KMS-11 (cell line): ENCODE measurements at regions not wholly inside any gene's neighbourhood (a gene's known extent, or its start where the extent isn't known, plus 50 kb on each side); places are given as distances from the start of the nearest gene placed in this dataset.

Experiments
- H2AFZ ChIP-seq: fragments of 200-600 bp; sonication (generic); 2 replicates; pipeline ENCODE4 v1.6.1; 2016; ENCODE audit warnings: antibody characterized with exemption, mixed run types, low read depth
- H3K27ac ChIP-seq: fragments of 200-600 bp; sonication (generic); 2 replicates; pipeline ENCODE4 v1.6.1; 2016; ENCODE audit warnings: mild to moderate bottlenecking, mixed run types
- H3K27me3 ChIP-seq: fragments of 200-600 bp; sonication (generic); 2 replicates; pipeline ENCODE4 v1.6.1; 2017; ENCODE audit warnings: mild to moderate bottlenecking, low read depth, mixed run types, moderate library complexity; ENCODE audit not compliant: insufficient read depth
- H3K36me3 ChIP-seq: fragments of 200-600 bp; sonication (generic); 2 replicates; pipeline ENCODE4 v1.6.1; 2017; ENCODE audit warnings: mild to moderate bottlenecking, mixed run types; ENCODE audit not compliant: insufficient read depth
- H3K4me1 ChIP-seq: fragments of 200-600 bp; sonication (generic); 2 replicates; pipeline ENCODE4 v1.6.1; 2016; ENCODE audit warnings: mild to moderate bottlenecking, low read depth, mixed run types; ENCODE audit not compliant: poor library complexity, severe bottlenecking
- H3K4me2 ChIP-seq: fragments of 200-600 bp; sonication (generic); 2 replicates; pipeline ENCODE4 v1.7.0; 2016; ENCODE audit warnings: mild to moderate bottlenecking, mixed run types
- H3K4me3 ChIP-seq: fragments of 200-600 bp; sonication (generic); IDR thresholded peaks from 2 replicates; pipeline ENCODE4 v1.6.1; 2017; ENCODE audit warnings: low read depth, low read length, mixed read lengths; ENCODE audit not compliant: insufficient read depth
- H3K79me2 ChIP-seq: fragments of 200-600 bp; sonication (generic); 2 replicates; pipeline ENCODE4 v1.6.1; 2016; ENCODE audit warnings: low read depth, mixed run types; ENCODE audit not compliant: insufficient read depth
- H3K9ac ChIP-seq: fragments of 200-600 bp; sonication (generic); 2 replicates; pipeline ENCODE4 v1.6.1; 2016; ENCODE audit warnings: mild to moderate bottlenecking, mixed run types
- H4K20me1 ChIP-seq: fragments of 200-600 bp; sonication (generic); 2 replicates; pipeline ENCODE4 v1.6.1; 2016; ENCODE audit warnings: mild to moderate bottlenecking, mixed run types; ENCODE audit not compliant: insufficient read depth
- CTCF ChIP-seq: fragments of 200-600 bp; sonication (generic); conservative IDR thresholded peaks from 2 replicates; pipeline ENCODE4 v1.6.1; 2017; ENCODE audit warnings: low read depth, mild to moderate bottlenecking, antibody characterized with exemption, low read length, moderate library complexity, mixed read lengths

DNA sequence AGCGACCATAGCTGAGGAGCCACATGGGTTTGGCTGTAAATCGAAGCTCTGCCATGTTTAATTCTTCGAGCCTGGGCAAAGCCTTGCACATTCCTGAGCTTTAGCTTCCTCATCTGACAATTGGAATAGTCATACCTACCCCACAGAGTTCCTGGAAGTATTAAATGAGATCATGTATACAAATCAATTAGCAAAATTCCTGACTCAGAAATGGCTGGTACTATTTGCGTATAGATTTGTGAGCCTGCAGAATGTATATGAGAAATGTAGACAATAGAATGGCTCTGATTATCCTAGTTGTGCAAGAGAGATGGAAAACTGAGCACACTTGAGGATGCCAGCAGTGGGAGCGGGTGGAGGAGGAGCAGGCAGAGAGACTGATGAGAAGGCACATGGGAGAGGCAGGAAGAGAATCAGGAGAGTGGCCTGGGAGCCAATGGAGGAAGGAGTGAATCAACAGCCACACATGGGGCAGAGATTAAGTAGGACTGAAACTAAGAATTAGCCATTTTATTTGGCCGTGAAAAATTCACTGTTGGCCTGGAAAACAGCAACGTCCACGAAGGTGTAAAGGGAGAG lies 128.0 kb upstream of the C1GALT1 start:
- no peaks in the 10 kb centered on the region for H3K36me3 ChIP-seq
- no peaks in the 10 kb centered on the region for H3K79me2 ChIP-seq
- H3K27ac ChIP-seq, result no peak overlapping the region
- H2AFZ ChIP-seq, result no peak overlapping the region
- no peak overlapping the region for H3K4me3 ChIP-seq
- H3K27me3 ChIP-seq, result no peaks in the 10 kb centered on the region
- H4K20me1 ChIP-seq, result no peaks in the 10 kb centered on the region
- H3K4me2 ChIP-seq, result no peak overlapping the region
- H3K4me1 ChIP-seq, result no peaks in the 10 kb centered on the region
- no peak overlapping the region for H3K9ac ChIP-seq
- TF ChIP-seq CTCF, result no peak

GRCh38 chr7:7060828-7061599 lies 121.3 kb upstream of the C1GALT1 start:
- no peak for TF ChIP-seq CTCF
- Histone ChIP-seq H3K4me3 (no peak overlapping the region), H3K27me3 (no peaks in the 10 kb centered on the region), H2AFZ (no peak overlapping the region), H4K20me1 (no peaks in the 10 kb centered on the region), H3K4me2 (no peak overlapping the region), H3K36me3 (no peaks in the 10 kb centered on the region), H3K4me1 (no peaks in the 10 kb centered on the region), H3K9ac (no peak overlapping the region), H3K79me2 (no peaks in the 10 kb centered on the region), H3K27ac (no peak overlapping the region)

DNA sequence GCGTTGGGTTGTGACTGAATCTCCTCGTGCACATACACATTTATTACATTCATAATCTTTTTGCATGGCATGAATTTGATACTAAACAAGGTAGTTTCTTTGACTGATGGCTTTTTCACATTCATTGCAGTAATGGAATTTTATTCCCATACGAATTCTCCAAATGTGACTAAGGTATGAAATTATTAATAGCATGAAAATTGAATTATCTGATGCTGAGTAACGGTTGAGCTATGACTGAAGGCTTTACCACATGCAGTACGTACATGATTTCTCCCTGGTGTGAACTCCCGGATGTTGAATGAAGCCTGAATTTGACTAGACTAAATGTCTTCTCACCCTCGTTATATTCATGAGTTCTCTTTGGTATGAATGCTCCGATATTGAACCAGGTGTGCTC lies 104.4 kb upstream of the C1GALT1 start:
- Histone ChIP-seq H3K4me3 (no peak overlapping the region), H3K4me1 (no peaks in the 10 kb centered on the region), H3K4me2 (no peak overlapping the region), H2AFZ (no peak overlapping the region), H4K20me1 (no peaks in the 10 kb centered on the region), H3K36me3 (no peaks in the 10 kb centered on the region), H3K27me3 (no peaks in the 10 kb centered on the region), H3K79me2 (no peaks in the 10 kb centered on the region), H3K27ac (no peak overlapping the region), H3K9ac (no peak overlapping the region)
- TF ChIP-seq CTCF, result no peak

GRCh38 chr7:7080802-7081201 lies 101.5 kb upstream of the C1GALT1 start:
- Histone ChIP-seq H2AFZ (no peak overlapping the region), H3K27ac (no peak overlapping the region), H3K4me3 (no peak overlapping the region), H3K9ac (no peak overlapping the region), H3K79me2 (no peaks in the 10 kb centered on the region), H3K4me2 (no peak overlapping the region), H3K36me3 (no peaks in the 10 kb centered on the region), H3K27me3 (no peaks in the 10 kb centered on the region), H4K20me1 (no peaks in the 10 kb centered on the region), H3K4me1 (no peaks in the 10 kb centered on the region)
- TF ChIP-seq CTCF, result no peak
